Tibial nerve (tissue), 4 donors: ENCODE measurements at regions not wholly inside any gene's neighbourhood (a gene's known extent, or its start where the extent isn't known, plus 50 kb on each side); places are given as distances from the start of the nearest gene placed in this dataset.

Source experiments
- CTCF ChIP-seq, 5 experiments: fragments of 200-600 bp in 3 of 5; fragments of 450-650 bp in 2 of 5; sonication (generic) in 3 of 5; IDR thresholded peaks; one replicate each; pipeline ENCODE4 v1.5.1; 2016 to 2019; ENCODE audit warnings: antibody characterized with exemption in 5 of 5, mild to moderate bottlenecking in 3 of 5, moderate library complexity in 2 of 5
- EP300 ChIP-seq, 2 donors: sonication (generic); formaldehyde crosslinking; IDR thresholded peaks; one replicate each; pipeline ENCODE4 v1.6.1; 2017; ENCODE audit warnings: antibody characterized with exemption in 2 of 2, mild to moderate bottlenecking in 1 of 2

- TF ChIP-seq EP300 (IDR thresholded peaks at IDR 0.05): no peak
- TF ChIP-seq CTCF (IDR thresholded peaks at IDR 0.05): no peak
Measured at GRCh38 chr18:66722671-66723070, 118.8 kb upstream of the CDH19 start.
